ENCODE measurements at regions not wholly inside any gene's neighbourhood (a gene's known extent, or its start where the extent isn't known, plus 50 kb on each side); places are given as distances from the start of the nearest gene placed in this dataset.

GRCh38 chr1:90534663-90535295, 182.3 kb downstream of the BARHL2 start:
- no peaks in the 10 kb centered on the region for H3K27me3 ChIP-seq
- no peaks in the 10 kb centered on the region for H3K9me3 ChIP-seq
- no peak overlapping the region for H3K27ac ChIP-seq
- DNase-seq (no peak), ATAC-seq (no peak)
- no peak overlapping the region for H3K4me3 ChIP-seq
- no peaks in the 10 kb centered on the region for H3K36me3 ChIP-seq (replicated peaks in 1 of 2; ENCODE audit: insufficient read depth in 1 of 2, low read depth in 2 of 2)
- TF ChIP-seq CTCF (IDR thresholded peaks at IDR 0.05) (no peak), POLR2A (IDR thresholded peaks at IDR 0.05) (no peak)
- intact Hi-C loops (cut with DNase I), result no loop called here
- no peaks in the 10 kb centered on the region for H3K4me1 ChIP-seq
- 38 to 47% methylated on average over 6 of the region's 6 CpGs for WGBS, 2 donors

- DNase-seq (no peak), ATAC-seq (no peak)
- Histone ChIP-seq H3K4me1 (no peaks in the 10 kb centered on the region), H3K4me3 (no peak overlapping the region), H3K36me3 (replicated peaks in 1 of 2; ENCODE audit: insufficient read depth in 1 of 2, low read depth in 2 of 2) (no peaks in the 10 kb centered on the region), H3K9me3 (no peaks in the 10 kb centered on the region), H3K27ac (no peak overlapping the region), H3K27me3 (no peaks in the 10 kb centered on the region)
- TF ChIP-seq POLR2A (IDR thresholded peaks at IDR 0.05), result no peak
- no peak for TF ChIP-seq CTCF (IDR thresholded peaks at IDR 0.05)
- 51 to 63% methylated on average over 6 of the region's 6 CpGs for WGBS, 2 donors
- intact Hi-C loops (cut with DNase I), result no loop called here
These were observed 183.0 kb downstream of the BARHL2 start for GRCh38 chr1:90534116-90534515.

- no peak for ATAC-seq
- intact Hi-C loops (cut with DNase I), result no loop called here
- no peak for DNase-seq
- Histone ChIP-seq H3K36me3 (replicated peaks in 1 of 2; ENCODE audit: insufficient read depth in 1 of 2, low read depth in 2 of 2) (no peaks in the 10 kb centered on the region), H3K4me3 (no peak overlapping the region), H3K27me3 (no peaks in the 10 kb centered on the region), H3K9me3 (no peaks in the 10 kb centered on the region), H3K27ac (no peak overlapping the region), H3K4me1 (no peaks in the 10 kb centered on the region)
- TF ChIP-seq POLR2A (IDR thresholded peaks at IDR 0.05), result no peak
- TF ChIP-seq CTCF (IDR thresholded peaks at IDR 0.05), result no peak
These were observed 190.1 kb downstream of the BARHL2 start for GRCh38 chr1:90526954-90527353.

- Histone ChIP-seq H3K4me1 (no peaks in the 10 kb centered on the region), H3K36me3 (replicated peaks in 1 of 2; ENCODE audit: insufficient read depth in 1 of 2, low read depth in 2 of 2) (no peaks in the 10 kb centered on the region), H3K27me3 (no peaks in the 10 kb centered on the region), H3K9me3 (no peaks in the 10 kb centered on the region), H3K4me3 (no peak overlapping the region), H3K27ac (no peak overlapping the region)
- DNase-seq, result no peak
- no peak for ATAC-seq
- TF ChIP-seq POLR2A (IDR thresholded peaks at IDR 0.05) (no peak), CTCF (IDR thresholded peaks at IDR 0.05) (no peak)
- intact Hi-C loops (cut with DNase I), result no loop called here
These were observed 194.7 kb downstream of the BARHL2 start for GRCh38 chr1:90522432-90522831.

- H3K4me3 ChIP-seq, result no peak overlapping the region
- H3K4me1 ChIP-seq, result no peaks in the 10 kb centered on the region
- H3K27ac ChIP-seq, result no peak overlapping the region
- ATAC-seq (no peak), DNase-seq (no peak)
- H3K27me3 ChIP-seq, result no peaks in the 10 kb centered on the region
- TF ChIP-seq CTCF (IDR thresholded peaks at IDR 0.05), result no peak
- no peak for TF ChIP-seq POLR2A (IDR thresholded peaks at IDR 0.05)
- 51 to 55% methylated on average over 5 of the region's 5 CpGs for WGBS, 2 donors
- no peaks in the 10 kb centered on the region for H3K36me3 ChIP-seq (replicated peaks in 1 of 2; ENCODE audit: insufficient read depth in 1 of 2, low read depth in 2 of 2)
- H3K9me3 ChIP-seq, result no peaks in the 10 kb centered on the region
- intact Hi-C loops (cut with DNase I), result no loop called here
These were observed 203.1 kb downstream of the BARHL2 start for GRCh38 chr1:90513956-90514355.
